Neuronal stem cell (in vitro differentiated cells): ENCODE measurements at regions not wholly inside any gene's neighbourhood (a gene's known extent, or its start where the extent isn't known, plus 50 kb on each side); places are given as distances from the start of the nearest gene placed in this dataset.

Experiments used
- DNase-seq: peaks from one replicate; pipeline ENCODE4 v3.0.0-alpha.2; 2013; ENCODE audit warnings: low spot score
- H2AFZ ChIP-seq: one replicate; pipeline ENCODE4 v1.6.1; 2013; ENCODE audit warnings: mild to moderate bottlenecking, low read length, inconsistent platforms
- H2AK5ac ChIP-seq: 2 replicates; pipeline ENCODE4 v1.6.1; 2013; ENCODE audit warnings: low read depth, mild to moderate bottlenecking, inconsistent platforms, low read length, moderate library complexity, mixed read lengths
- H2BK120ac ChIP-seq: 2 replicates; pipeline ENCODE4 v1.6.1; 2013; ENCODE audit warnings: low read depth, mild to moderate bottlenecking, inconsistent platforms, low read length, moderate library complexity, mixed read lengths
- H2BK12ac ChIP-seq: one replicate; pipeline ENCODE4 v1.6.1; 2013; ENCODE audit warnings: low read length, inconsistent platforms
- H2BK15ac ChIP-seq: 2 replicates; pipeline ENCODE4 v1.6.1; 2013; ENCODE audit warnings: mild to moderate bottlenecking, low read length, inconsistent platforms, mixed read lengths
- H2BK5ac ChIP-seq: one replicate; pipeline ENCODE4 v1.6.1; 2013; ENCODE audit warnings: inconsistent platforms, mild to moderate bottlenecking, low read length, moderate library complexity
- H3K14ac ChIP-seq: one replicate; pipeline ENCODE4 v1.6.1; 2013; ENCODE audit warnings: low read length, inconsistent platforms
- H3K18ac ChIP-seq: 2 replicates; pipeline ENCODE4 v1.6.1; 2013; ENCODE audit warnings: low read length, inconsistent platforms
- H3K23ac ChIP-seq: 2 replicates; pipeline ENCODE4 v1.6.1; 2013; ENCODE audit warnings: low read depth, mild to moderate bottlenecking, mixed read lengths, low read length, inconsistent platforms; ENCODE audit not compliant: poor library complexity
- H3K27ac ChIP-seq: replicated peaks from 3 replicates; pipeline ENCODE4 v1.5.1; 2013; ENCODE audit warnings: low read length, inconsistent platforms
- H3K27me3 ChIP-seq, 3 experiments: 2 replicates each; pipeline ENCODE4 v1.6.1; 2013; ENCODE audit warnings: low read length in 3 of 3, mild to moderate bottlenecking in 2 of 3, inconsistent platforms in 1 of 3, low read depth in 1 of 3, mixed read lengths in 1 of 3, moderate library complexity in 1 of 3; ENCODE audit not compliant: control insufficient read depth in 3 of 3, insufficient read depth in 3 of 3
- H3K36me3 ChIP-seq, 2 donors: replicated peaks in 1 of 2; 2 replicates each; pipeline ENCODE4 v1.6.1; 2013; ENCODE audit warnings: low read length in 2 of 2; ENCODE audit not compliant: control insufficient read depth in 2 of 2, insufficient read depth in 2 of 2
- H3K4ac ChIP-seq: 2 replicates; pipeline ENCODE4 v1.6.1; 2013; ENCODE audit warnings: inconsistent platforms, mild to moderate bottlenecking, low read length, moderate library complexity
- H3K4me1 ChIP-seq, 2 donors: 1 replicate in 1 of 2; 2 replicates in 1 of 2; pipeline ENCODE4 v1.6.1; 2013; ENCODE audit warnings: low read length in 2 of 2, low read depth in 1 of 2; ENCODE audit not compliant: control insufficient read depth in 2 of 2, insufficient read depth in 1 of 2
- H3K4me2 ChIP-seq: one replicate; pipeline ENCODE4 v1.6.1; 2013; ENCODE audit warnings: mild to moderate bottlenecking, low read length, inconsistent platforms; ENCODE audit not compliant: insufficient read depth, poor library complexity, severe bottlenecking
- H3K4me3 ChIP-seq, 2 donors: 2 replicates each; pipeline ENCODE4 v1.5.1; 2013; ENCODE audit warnings: low read length in 2 of 2, mild to moderate bottlenecking in 2 of 2, inconsistent platforms in 1 of 2, moderate library complexity in 1 of 2
- H3K79me1 ChIP-seq: one replicate; pipeline ENCODE4 v1.6.1; 2013; ENCODE audit warnings: low read depth, mild to moderate bottlenecking, inconsistent platforms, low read length, moderate library complexity
- H3K9ac ChIP-seq: one replicate; pipeline ENCODE4 v1.6.1; 2013; ENCODE audit warnings: mild to moderate bottlenecking, low read depth, low read length, inconsistent platforms; ENCODE audit not compliant: poor library complexity
- H3K9me3 ChIP-seq, 2 donors: replicated peaks in 1 of 2; 2 replicates each; pipeline versions ENCODE3 to v1.6.1; 2013; ENCODE audit warnings: low read length in 2 of 2, mild to moderate bottlenecking in 2 of 2, inconsistent platforms in 1 of 2, low read depth in 1 of 2, mixed read lengths in 1 of 2, moderate library complexity in 1 of 2; ENCODE audit not compliant: control insufficient read depth in 2 of 2, insufficient read depth in 1 of 2
- H4K8ac ChIP-seq: one replicate; pipeline ENCODE4 v1.6.1; 2013; ENCODE audit warnings: low read depth, mild to moderate bottlenecking, inconsistent platforms, low read length, moderate library complexity
- H4K91ac ChIP-seq: one replicate; pipeline ENCODE4 v1.6.1; 2013; ENCODE audit warnings: low read length, low read depth, mild to moderate bottlenecking, inconsistent platforms; ENCODE audit not compliant: poor library complexity
- WGBS, 2 donors: extraction: QIAGEN DNeasy Blood & Tissue Kit; methylation state at CpG; one replicate each; pipeline ENCODE4 v1.1.7; 2013; ENCODE audit warnings: missing lambda C conversion rate in 2 of 2, mixed read lengths in 1 of 2; ENCODE audit not compliant: insufficient read length in 2 of 2, insufficient replicate concordance in 1 of 2; ENCODE audit errors: extremely low coverage in 2 of 2; 5-methylcytosine and 5-hydroxymethylcytosine counted together

DNA sequence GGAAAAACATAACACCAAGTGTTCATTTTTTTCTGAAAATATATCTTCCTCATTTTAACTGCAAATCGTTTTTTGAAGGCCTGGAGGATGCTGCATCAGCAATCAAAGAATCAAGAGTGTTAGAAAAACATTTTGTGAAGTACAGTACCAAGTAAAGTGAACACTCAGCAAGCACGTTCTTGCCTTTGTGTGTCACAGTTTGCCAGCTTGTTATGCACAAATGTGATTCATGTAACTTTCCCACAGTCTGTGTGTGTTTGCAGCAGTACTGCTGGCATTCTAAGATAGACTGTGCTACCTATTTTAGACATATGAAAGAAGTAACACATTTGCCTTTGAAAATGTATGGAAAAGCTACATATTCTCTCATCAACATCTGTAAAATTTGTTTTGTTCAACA is 1617.7 kb downstream of the RPA4 start:
- Histone ChIP-seq H3K9me3 (no peaks in the 10 kb centered on the region), H4K8ac (no peak overlapping the region), H3K4me2 (no peak overlapping the region), H3K14ac (no peak overlapping the region), H3K27me3 (no peaks in the 10 kb centered on the region), H2AK5ac (no peak overlapping the region), H2BK15ac (no peak overlapping the region), H3K27ac (no peak overlapping the region), H2BK120ac (no peak overlapping the region), H3K36me3 (no peaks in the 10 kb centered on the region), H3K18ac (no peak overlapping the region), H4K91ac (no peak overlapping the region), H3K4me1 (no peaks in the 10 kb centered on the region), H3K4me3 (no peak overlapping the region), H3K23ac (no peak overlapping the region), H2AFZ (peak overlapping the region; percentile 14), H2BK12ac (no peak overlapping the region), H3K79me1 (no peaks in the 10 kb centered on the region), H2BK5ac (no peak overlapping the region), H3K4ac (no peak overlapping the region), H3K9ac (no peak overlapping the region)
- no CpG with 5 or more reads among the region's 2 CpGs for WGBS, 2 donors
- DNase-seq = no peak

DNA sequence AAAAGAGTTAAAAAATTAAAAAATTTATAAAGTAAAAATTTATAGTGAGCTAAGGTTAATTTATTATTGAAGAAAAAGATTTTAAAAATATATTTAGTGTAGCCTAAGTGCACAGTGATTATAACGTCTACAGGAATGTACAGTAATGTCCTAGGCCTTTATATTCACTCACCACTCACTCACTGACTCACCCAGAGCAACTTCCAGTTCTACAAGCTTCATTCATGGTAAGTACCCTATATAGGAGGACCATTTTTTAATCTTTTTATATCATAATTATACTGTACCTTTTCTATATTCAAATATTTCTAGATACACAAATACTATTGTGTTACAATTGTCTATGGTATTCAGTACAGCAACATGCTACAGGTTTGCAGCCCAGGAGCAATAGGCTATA is 1623.2 kb downstream of the RPA4 start:
- no peak overlapping the region for H2BK12ac ChIP-seq
- no peaks in the 10 kb centered on the region for H3K36me3 ChIP-seq
- H3K18ac ChIP-seq = no peak overlapping the region
- no peaks in the 10 kb centered on the region for H3K9me3 ChIP-seq
- DNase-seq = no peak
- H4K8ac ChIP-seq = no peak overlapping the region
- H3K9ac ChIP-seq = no peak overlapping the region
- no peak overlapping the region for H2BK15ac ChIP-seq
- no peak overlapping the region for H4K91ac ChIP-seq
- H3K4ac ChIP-seq = no peak overlapping the region
- no peak overlapping the region for H2BK5ac ChIP-seq
- H3K4me3 ChIP-seq = no peak overlapping the region
- no peaks in the 10 kb centered on the region for H3K4me1 ChIP-seq
- no peak overlapping the region for H2AFZ ChIP-seq
- no peak overlapping the region for H3K23ac ChIP-seq
- WGBS, 2 donors = no CpG with 5 or more reads among the region's 1 CpG
- no peaks in the 10 kb centered on the region for H3K79me1 ChIP-seq
- H3K14ac ChIP-seq = no peak overlapping the region
- H2BK120ac ChIP-seq = no peak overlapping the region
- no peaks in the 10 kb centered on the region for H3K27me3 ChIP-seq
- no peak overlapping the region for H3K27ac ChIP-seq
- H2AK5ac ChIP-seq = no peak overlapping the region
- H3K4me2 ChIP-seq = no peak overlapping the region

DNA sequence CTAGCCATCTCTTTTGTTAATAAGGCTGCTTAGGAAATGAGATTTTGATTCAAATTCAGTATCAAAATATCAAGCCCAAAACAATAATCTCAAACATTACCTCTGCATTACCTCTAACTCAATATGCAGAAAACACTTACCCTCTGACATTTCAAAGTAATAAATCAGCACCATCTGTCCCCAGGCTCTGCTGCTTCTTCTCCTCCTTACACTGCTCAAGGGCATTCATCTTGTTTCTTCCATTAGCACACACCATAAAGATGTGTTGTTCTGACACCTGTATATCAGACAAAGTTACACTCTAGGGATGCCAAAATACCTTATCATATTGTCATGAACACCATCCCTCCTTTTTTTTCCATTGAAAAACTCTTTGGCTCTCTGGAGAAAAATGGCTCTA is 1630.3 kb downstream of the RPA4 start:
- H3K14ac ChIP-seq = no peak overlapping the region
- H3K9me3 ChIP-seq = no peaks in the 10 kb centered on the region
- no peak overlapping the region for H3K4me2 ChIP-seq
- no peaks in the 10 kb centered on the region for H3K36me3 ChIP-seq
- H3K4me1 ChIP-seq = no peaks in the 10 kb centered on the region
- H3K4me3 ChIP-seq = no peak overlapping the region
- H2BK12ac ChIP-seq = no peak overlapping the region
- no peak overlapping the region for H4K8ac ChIP-seq
- no peak overlapping the region for H3K23ac ChIP-seq
- no peak overlapping the region for H2BK15ac ChIP-seq
- no peak overlapping the region for H3K18ac ChIP-seq
- no peak overlapping the region for H2BK5ac ChIP-seq
- no peaks in the 10 kb centered on the region for H3K27me3 ChIP-seq
- no peak overlapping the region for H3K27ac ChIP-seq
- no peak overlapping the region for H2AFZ ChIP-seq
- DNase-seq = no peak
- no peak overlapping the region for H4K91ac ChIP-seq
- no peak overlapping the region for H2BK120ac ChIP-seq
- no peak overlapping the region for H3K4ac ChIP-seq
- H3K79me1 ChIP-seq = no peaks in the 10 kb centered on the region
- H3K9ac ChIP-seq = no peak overlapping the region
- H2AK5ac ChIP-seq = no peak overlapping the region

DNA sequence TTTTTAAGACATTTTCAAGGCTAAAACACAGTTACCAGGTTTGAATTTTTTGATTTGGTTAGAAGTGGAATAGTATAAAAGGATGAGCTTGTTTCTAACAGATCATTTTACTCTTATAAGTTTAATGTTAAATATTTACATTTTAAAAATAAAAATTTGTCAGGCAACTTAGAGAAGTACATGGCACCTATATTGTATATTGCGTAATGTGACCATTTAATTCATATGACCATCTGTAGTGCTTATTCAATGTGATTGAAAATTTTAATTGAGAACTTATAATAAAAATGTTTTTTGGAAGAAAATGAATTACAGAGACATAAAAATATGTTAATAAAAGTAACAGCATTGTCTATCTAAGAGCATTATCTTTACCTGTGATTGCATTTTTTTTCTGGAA is 1632.4 kb downstream of the RPA4 start:
- no peak overlapping the region for H2BK15ac ChIP-seq
- no peak overlapping the region for H3K18ac ChIP-seq
- no peak overlapping the region for H3K27ac ChIP-seq
- H3K4me2 ChIP-seq = no peak overlapping the region
- no peak overlapping the region for H2BK120ac ChIP-seq
- no peaks in the 10 kb centered on the region for H3K27me3 ChIP-seq
- DNase-seq = no peak
- H3K4ac ChIP-seq = no peak overlapping the region
- H3K9me3 ChIP-seq = no peaks in the 10 kb centered on the region
- no CpG with 5 or more reads among the region's 1 CpG for WGBS, 2 donors
- H2AK5ac ChIP-seq = no peak overlapping the region
- H3K14ac ChIP-seq = no peak overlapping the region
- H2BK5ac ChIP-seq = no peak overlapping the region
- H3K79me1 ChIP-seq = no peaks in the 10 kb centered on the region
- H4K8ac ChIP-seq = no peak overlapping the region
- no peak overlapping the region for H4K91ac ChIP-seq
- no peak overlapping the region for H2AFZ ChIP-seq
- H3K4me1 ChIP-seq = no peaks in the 10 kb centered on the region
- no peaks in the 10 kb centered on the region for H3K36me3 ChIP-seq
- no peak overlapping the region for H3K4me3 ChIP-seq
- no peak overlapping the region for H2BK12ac ChIP-seq
- H3K9ac ChIP-seq = no peak overlapping the region
- H3K23ac ChIP-seq = no peak overlapping the region
